Naive B cell (primary cell): ENCODE measurements at regions not wholly inside any gene's neighbourhood (a gene's known extent, or its start where the extent isn't known, plus 50 kb on each side); places are given as distances from the start of the nearest gene placed in this dataset.
"Not testable (repeated sequence)": the region's sequence is repeated elsewhere in the genome, so short reads cannot be mapped to it uniquely, and the experiment has no call there.

ENCODE experiments used
- ATAC-seq, 2 donors: fragments of 150-1000 bp; cut with Tn5 transposase; 2 replicates each; pipeline ENCODE4 v1.10.0; 2021; ENCODE audit warnings: low read depth in 2 of 2, mild to moderate bottlenecking in 2 of 2, moderate library complexity in 2 of 2
- DNase-seq: peaks from one replicate; pipeline ENCODE4 v3.0.0; 2022
- H3K27ac Mint-ChIP-seq, 6 donors: one replicate each; pipeline ENCODE4 v1.8.0; 2020 to 2022; ENCODE audit warnings: mild to moderate bottlenecking in 6 of 6, mixed read lengths in 6 of 6, moderate library complexity in 5 of 6, inconsistent platforms in 2 of 6
- H3K27me3 Mint-ChIP-seq, 3 donors: one replicate each; pipeline ENCODE4 v1.8.0; 2021 to 2022; ENCODE audit warnings: mixed read lengths in 3 of 3, mild to moderate bottlenecking in 1 of 3
- H3K36me3 Mint-ChIP-seq, 2 donors: one replicate each; pipeline ENCODE4 v1.8.0; 2020 to 2022; ENCODE audit warnings: mixed read lengths in 2 of 2, inconsistent platforms in 1 of 2, mild to moderate bottlenecking in 1 of 2
- H3K4me1 Mint-ChIP-seq, 3 donors: one replicate each; pipeline ENCODE4 v1.8.0; 2020 to 2022; ENCODE audit warnings: mixed read lengths in 3 of 3, inconsistent platforms in 1 of 3, mild to moderate bottlenecking in 1 of 3, moderate library complexity in 1 of 3
- H3K4me3 Mint-ChIP-seq, 8 donors: one replicate each; pipeline ENCODE4 v1.8.0; 2020 to 2022; ENCODE audit warnings: mild to moderate bottlenecking in 8 of 8, mixed read lengths in 8 of 8, moderate library complexity in 8 of 8, inconsistent platforms in 2 of 8
- H3K9me3 Mint-ChIP-seq, 7 donors: one replicate each; pipeline ENCODE4 v1.8.0; 2020 to 2022; ENCODE audit warnings: mixed read lengths in 7 of 7, mild to moderate bottlenecking in 5 of 7, inconsistent platforms in 2 of 7, moderate library complexity in 1 of 7

GRCh38 chr13:40366119-40366518 lies 300.3 kb downstream of the FOXO1 start:
- no peaks in the 10 kb centered on the region for H3K36me3 Mint-ChIP-seq
- DNase-seq (no peak), ATAC-seq (peak in 1 of 2 donors; percentile 44)
- no peak overlapping the region for H3K4me3 Mint-ChIP-seq
- H3K27ac Mint-ChIP-seq, result peak overlapping the region in 1 of 6 donors; percentile 4
- H3K27me3 Mint-ChIP-seq, result no peaks in the 10 kb centered on the region
- H3K9me3 Mint-ChIP-seq, result no peaks in the 10 kb centered on the region
- peaks cover 25 to 50% (median 40%) of the 10 kb centered on the region in 3 donors for H3K4me1 Mint-ChIP-seq

- no peak overlapping the region for H3K27ac Mint-ChIP-seq
- H3K9me3 Mint-ChIP-seq, result no peaks in the 10 kb centered on the region
- no peaks in the 10 kb centered on the region for H3K27me3 Mint-ChIP-seq
- no peak overlapping the region for H3K4me3 Mint-ChIP-seq
- ATAC-seq (no peak), DNase-seq (no peak)
- no peaks in the 10 kb centered on the region for H3K36me3 Mint-ChIP-seq
- H3K4me1 Mint-ChIP-seq, result peaks cover 30 to 60% (median 56%) of the 10 kb centered on the region in 3 donors
Observed at GRCh38 chr13:40368127-40368891, 298.1 kb downstream of the FOXO1 start.

- H3K9me3 Mint-ChIP-seq, result peaks cover 0 to 4% (median 0%) of the 10 kb centered on the region in 7 donors
- peak overlapping the region in 1 of 8 donors; percentile 45 for H3K4me3 Mint-ChIP-seq
- DNase-seq (no peak), ATAC-seq (no peak)
- H3K36me3 Mint-ChIP-seq, result no peaks in the 10 kb centered on the region
- H3K27me3 Mint-ChIP-seq, result no peaks in the 10 kb centered on the region
- peaks cover 36 to 61% (median 57%) of the 10 kb centered on the region in 3 donors for H3K4me1 Mint-ChIP-seq
- peak overlapping the region in 2 of 6 donors; percentile 30 to 72 for H3K27ac Mint-ChIP-seq
Observed at GRCh38 chr13:40370661-40371060, 295.8 kb downstream of the FOXO1 start.

DNA sequence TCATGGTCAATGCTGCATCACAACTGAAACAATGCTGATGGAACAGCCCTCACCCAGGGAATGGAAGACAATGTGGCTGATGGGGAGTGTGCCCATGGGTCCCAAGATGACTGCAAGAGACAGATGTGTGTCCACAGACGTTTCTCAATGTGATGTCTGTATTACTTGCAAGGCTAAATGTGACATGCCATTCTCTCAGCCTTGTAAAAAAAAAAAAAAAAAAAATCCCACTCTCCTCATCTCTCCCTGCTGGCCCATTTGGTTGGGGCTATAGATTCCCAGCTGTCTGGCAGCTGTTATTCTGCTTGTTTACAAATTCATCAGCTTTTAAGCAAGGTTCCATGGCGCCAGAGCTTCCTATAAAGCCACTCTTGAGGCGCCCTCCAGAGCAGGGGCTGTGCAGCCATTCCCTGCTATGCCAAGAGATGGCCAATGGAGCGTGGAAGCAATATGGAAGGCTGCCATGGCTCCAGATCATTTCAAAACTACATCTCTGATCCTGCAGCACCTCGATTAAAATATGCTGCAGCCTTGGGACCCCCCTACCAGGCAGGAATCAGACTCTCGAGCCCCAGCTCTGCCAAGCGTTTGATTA lies 294.8 kb downstream of the FOXO1 start:
- Mint-ChIP-seq H3K36me3 (no peaks in the 10 kb centered on the region), H3K27me3 (no peaks in the 10 kb centered on the region), H3K4me3 (peak overlapping the region in 1 of 8 donors; percentile 21), H3K4me1 (peaks cover 33 to 59% (median 51%) of the 10 kb centered on the region in 3 donors), H3K9me3 (peaks cover 0 to 4% (median 0%) of the 10 kb centered on the region in 7 donors), H3K27ac (peak overlapping the region in 4 of 6 donors; percentile 9 to 93 (median 65))
- ATAC-seq, result no peak
- no peak for DNase-seq

DNA sequence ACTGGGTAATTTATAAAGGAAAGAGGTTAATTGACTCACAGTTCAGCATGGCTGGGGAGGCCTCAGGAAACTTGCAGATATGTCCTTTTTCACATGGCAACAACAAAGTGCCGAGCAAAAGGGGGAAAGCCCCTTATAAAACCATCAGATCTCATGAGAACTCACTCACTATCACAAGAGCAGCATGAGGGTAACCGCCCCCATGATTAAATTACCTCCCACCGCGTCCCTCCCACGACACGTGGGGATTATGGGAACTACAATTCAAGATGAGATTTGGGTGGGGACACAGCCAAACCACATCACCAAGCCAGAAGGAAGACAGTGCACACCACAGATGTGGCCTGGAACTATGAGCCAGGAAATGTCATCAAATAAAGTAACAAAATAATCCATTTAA lies 292.8 kb downstream of the FOXO1 start:
- ATAC-seq (peak in 1 of 2 donors; percentile 39), DNase-seq (peak; percentile 23)
- Mint-ChIP-seq H3K4me3 (peak overlapping the region in 2 of 8 donors; percentile 25 to 41), H3K27ac (peak overlapping the region in 4 of 6 donors; percentile 1 to 44 (median 21)), H3K4me1 (peaks cover 40 to 70% (median 57%) of the 10 kb centered on the region in 3 donors)
- H3K9me3 Mint-ChIP-seq, H3K27me3 Mint-ChIP-seq, H3K36me3 Mint-ChIP-seq: not testable (repeated sequence)

- H3K4me1 Mint-ChIP-seq, result peaks cover 45 to 68% (median 54%) of the 10 kb centered on the region in 3 donors
- ATAC-seq (no peak), DNase-seq (no peak)
- peak overlapping the region in 1 of 6 donors; percentile 91 for H3K27ac Mint-ChIP-seq
- H3K36me3 Mint-ChIP-seq, result no peaks in the 10 kb centered on the region
- H3K4me3 Mint-ChIP-seq, result no peak overlapping the region
- peaks cover 0 to 4% (median 0%) of the 10 kb centered on the region in 7 donors for H3K9me3 Mint-ChIP-seq
- no peaks in the 10 kb centered on the region for H3K27me3 Mint-ChIP-seq
Observed at GRCh38 chr13:40375489-40376171, 290.8 kb downstream of the FOXO1 start.

- no peak for DNase-seq
- ATAC-seq, result no peak
- H3K27me3 Mint-ChIP-seq, result no peaks in the 10 kb centered on the region
- H3K36me3 Mint-ChIP-seq, result no peaks in the 10 kb centered on the region
- H3K4me1 Mint-ChIP-seq, result peaks cover 39 to 61% (median 49%) of the 10 kb centered on the region in 3 donors
- H3K9me3 Mint-ChIP-seq, result peaks cover 0 to 4% (median 0%) of the 10 kb centered on the region in 7 donors
- no peak overlapping the region for H3K4me3 Mint-ChIP-seq
- peak overlapping the region in 1 of 6 donors; percentile 91 for H3K27ac Mint-ChIP-seq
Observed at GRCh38 chr13:40376296-40376849, 290.1 kb downstream of the FOXO1 start.

DNA sequence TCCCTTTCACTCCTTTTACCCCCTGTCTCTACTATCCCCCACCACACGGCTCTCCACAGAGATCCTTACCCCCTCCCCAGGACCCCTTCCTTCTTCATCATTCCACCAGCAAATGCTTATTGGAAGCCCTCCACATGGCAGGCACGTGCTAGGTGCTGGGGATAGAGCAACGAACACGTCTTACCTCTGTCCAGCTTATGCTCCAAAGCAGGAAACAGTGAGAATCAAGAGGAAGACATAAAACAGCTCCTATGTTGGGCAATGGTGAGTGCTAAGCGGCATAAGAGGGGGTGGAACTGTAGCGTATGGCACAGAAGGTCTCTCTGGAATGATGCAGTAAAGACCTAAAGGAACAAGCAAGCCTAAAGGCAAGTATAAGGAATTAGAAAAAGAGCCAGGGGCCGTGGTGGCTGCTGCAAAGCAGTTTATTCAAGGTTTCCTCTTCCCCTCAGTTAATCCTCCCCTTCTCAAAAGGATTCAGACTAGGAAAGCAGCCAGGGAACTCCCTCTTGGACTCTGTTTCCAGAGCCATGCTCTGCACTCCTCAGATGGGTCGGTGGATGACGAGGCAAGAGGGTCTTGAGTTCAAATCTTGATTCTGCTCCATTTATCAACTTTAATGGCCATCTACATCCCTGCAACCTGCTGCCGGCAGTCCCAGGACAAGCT lies 289.4 kb downstream of the FOXO1 start:
- Mint-ChIP-seq H3K36me3 (no peaks in the 10 kb centered on the region), H3K9me3 (peaks cover 0 to 4% (median 0%) of the 10 kb centered on the region in 7 donors), H3K27ac (peak overlapping the region in 2 of 6 donors; percentile 16 to 75), H3K4me1 (peaks cover 34 to 55% (median 43%) of the 10 kb centered on the region in 3 donors), H3K27me3 (no peaks in the 10 kb centered on the region), H3K4me3 (no peak overlapping the region)
- no peak for DNase-seq
- ATAC-seq, result no peak

- H3K4me1 Mint-ChIP-seq, result peaks cover 34 to 48% (median 42%) of the 10 kb centered on the region in 3 donors
- H3K36me3 Mint-ChIP-seq, result no peaks in the 10 kb centered on the region
- H3K9me3 Mint-ChIP-seq, result peaks cover 0 to 4% (median 0%) of the 10 kb centered on the region in 7 donors
- no peak overlapping the region for H3K4me3 Mint-ChIP-seq
- H3K27ac Mint-ChIP-seq, result no peak overlapping the region
- no peaks in the 10 kb centered on the region for H3K27me3 Mint-ChIP-seq
- no peak for ATAC-seq
- DNase-seq, result no peak
Observed at GRCh38 chr13:40377783-40378182, 288.7 kb downstream of the FOXO1 start.

DNA sequence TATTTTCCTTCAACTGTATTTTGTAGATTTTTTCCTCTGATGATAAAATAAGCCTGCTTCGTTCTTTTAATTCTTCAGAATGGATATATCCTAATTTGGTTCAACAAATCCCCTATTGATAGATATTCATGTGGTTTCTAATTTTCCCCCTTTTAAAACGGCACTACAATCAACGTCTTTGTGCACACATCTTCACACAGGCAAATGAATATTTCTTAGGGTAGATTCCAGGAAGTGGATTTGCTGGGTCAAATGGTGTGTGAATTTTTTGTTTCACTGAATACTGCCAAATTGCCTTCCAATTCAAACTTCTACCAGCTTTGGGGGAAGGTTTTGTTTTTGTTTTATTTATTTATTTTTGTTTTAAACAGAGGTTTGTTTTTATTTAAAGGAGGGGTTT lies 287.2 kb downstream of the FOXO1 start:
- Mint-ChIP-seq H3K27me3 (no peaks in the 10 kb centered on the region), H3K36me3 (no peaks in the 10 kb centered on the region), H3K4me3 (no peak overlapping the region), H3K27ac (peak overlapping the region in 1 of 6 donors; percentile 7), H3K9me3 (peaks cover 0 to 3% (median 0%) of the 10 kb centered on the region in 7 donors), H3K4me1 (peaks cover 24 to 39% (median 29%) of the 10 kb centered on the region in 3 donors)
- ATAC-seq (no peak), DNase-seq (no peak)

- Mint-ChIP-seq H3K4me3 (no peak overlapping the region), H3K4me1 (peaks cover 27 to 37% (median 27%) of the 10 kb centered on the region in 3 donors), H3K36me3 (no peaks in the 10 kb centered on the region), H3K27ac (peak overlapping the region in 1 of 6 donors; percentile 44), H3K27me3 (no peaks in the 10 kb centered on the region), H3K9me3 (peaks cover 0 to 3% (median 0%) of the 10 kb centered on the region in 7 donors)
- ATAC-seq (no peak), DNase-seq (no peak)
Observed at GRCh38 chr13:40379794-40380578, 286.5 kb downstream of the FOXO1 start.
